Right hindlimb (tissue), 1 donor: ENCODE measurements at regions not wholly inside any gene's neighbourhood (a gene's known extent, or its start where the extent isn't known, plus 50 kb on each side); places are given as distances from the start of the nearest gene placed in this dataset.

Experiments used
- DNase-seq: peaks from one replicate; pipeline ENCODE4 v3.0.0-alpha.2; 2018

DNA sequence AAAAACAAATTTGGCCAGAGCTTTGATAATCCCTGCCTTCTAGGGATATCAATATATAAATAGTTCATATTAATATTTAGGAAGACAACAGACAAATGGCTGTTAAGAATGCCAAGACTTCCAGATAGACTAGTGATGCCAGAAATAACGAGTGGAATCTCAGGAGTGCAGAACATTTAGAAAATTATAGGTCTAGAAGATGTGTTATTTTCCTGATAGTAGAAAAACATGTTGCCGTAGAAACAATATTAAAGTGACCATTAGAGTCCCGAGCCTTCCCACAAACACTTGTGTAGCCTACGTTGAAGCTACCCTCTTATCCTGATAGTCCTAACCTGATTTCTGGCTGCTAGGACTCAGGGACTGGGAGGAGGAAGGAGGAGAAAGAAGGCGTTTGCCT is 54.3 kb upstream of the ITGA6 start:
- DNase-seq: no peak

DNA sequence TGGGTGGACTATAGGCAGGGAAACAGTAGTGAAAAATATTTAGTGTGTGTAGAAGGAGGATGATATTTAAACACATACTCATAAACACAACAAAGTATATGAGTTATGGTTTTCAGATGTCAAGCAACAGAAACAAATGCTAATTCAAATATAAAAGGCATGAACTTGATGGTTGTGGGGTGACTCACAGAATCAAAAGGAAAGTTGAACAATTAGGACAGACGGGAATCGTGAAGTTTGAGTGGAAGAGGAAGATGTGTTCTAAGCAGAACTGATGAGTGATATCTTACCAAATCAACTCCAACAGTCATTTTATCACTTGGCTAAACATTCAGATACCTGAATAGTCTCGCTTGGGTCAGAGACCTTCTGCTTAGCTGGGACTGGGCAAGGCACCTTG is 53.6 kb upstream of the ITGA6 start:
- DNase-seq: no peak

GRCh38 chr2:172374318-172375240 is 52.8 kb upstream of the ITGA6 start:
- no peak for DNase-seq

DNA sequence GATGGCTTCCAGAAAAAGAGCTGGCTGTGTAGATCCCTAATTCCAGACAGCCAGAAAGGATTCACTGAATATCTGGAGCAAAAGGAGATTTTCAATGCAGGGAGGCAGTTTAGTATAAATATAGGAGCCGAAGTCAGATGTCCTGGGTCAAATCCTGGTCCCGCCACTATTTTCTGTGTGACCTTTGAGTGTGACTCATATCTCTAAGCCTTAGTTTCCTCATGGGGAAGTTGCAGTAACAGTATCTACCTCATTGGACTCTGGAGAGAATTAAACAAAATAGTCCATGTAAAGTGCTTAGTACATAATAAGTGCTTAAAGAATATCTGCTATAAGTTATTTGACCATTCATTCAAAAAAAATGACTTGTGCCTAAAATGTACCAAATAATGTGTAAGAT is 52.1 kb upstream of the ITGA6 start:
- DNase-seq: no peak

- DNase-seq: no peak
Measured at GRCh38 chr2:172376016-172376415, 51.4 kb upstream of the ITGA6 start.

DNA sequence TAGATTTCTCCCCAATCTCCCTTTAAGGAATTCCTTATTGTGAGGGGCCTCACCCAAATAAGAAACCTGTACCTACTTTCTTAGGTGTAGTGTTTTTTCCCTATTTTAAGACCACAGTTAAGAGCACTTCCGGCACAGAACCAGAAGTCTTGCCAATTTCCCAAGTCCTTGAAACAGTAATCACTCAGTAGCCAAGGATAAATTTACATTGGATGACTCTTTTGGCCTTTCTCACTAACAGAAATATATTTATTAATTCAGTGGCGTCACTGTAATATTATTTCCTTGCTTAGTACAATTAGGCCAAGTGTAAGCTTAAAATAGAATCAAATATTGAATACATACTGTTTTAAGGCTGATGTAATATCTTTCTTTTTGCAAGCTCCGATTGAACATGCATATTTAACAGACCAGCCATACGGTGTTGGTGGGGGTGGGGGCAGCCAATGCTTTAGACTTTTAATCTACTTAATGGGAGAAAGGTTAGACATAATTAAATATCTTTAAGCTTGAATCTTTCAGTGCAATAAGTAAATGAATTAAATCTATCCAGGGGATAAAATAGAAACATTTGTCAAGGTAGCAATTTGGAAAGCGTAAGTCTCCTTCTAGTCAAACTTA is 50.8 kb upstream of the ITGA6 start:
- no peak for DNase-seq

DNA sequence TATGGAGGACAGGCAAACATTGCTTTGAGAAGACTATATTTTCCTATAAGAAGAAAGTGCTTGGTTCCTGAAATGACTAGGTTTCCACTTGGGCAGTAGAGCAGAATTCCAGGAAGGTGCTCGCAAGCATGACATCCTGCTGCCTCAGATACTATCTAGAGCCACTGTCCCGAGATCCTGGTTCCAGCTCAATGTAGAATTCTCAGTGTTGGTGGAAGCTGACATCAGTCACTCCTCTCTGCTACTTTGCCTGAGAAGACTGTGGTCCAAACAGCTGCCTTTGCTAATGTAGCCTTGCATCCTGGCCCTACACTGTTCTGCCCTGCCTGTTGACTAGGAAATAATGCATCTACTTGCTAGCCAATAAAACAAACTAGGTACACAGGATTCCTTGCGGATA is 50.0 kb upstream of the ITGA6 start:
- DNase-seq: no peak
